Ureter (tissue), 1 donor: ENCODE measurements at regions not wholly inside any gene's neighbourhood (a gene's known extent, or its start where the extent isn't known, plus 50 kb on each side); places are given as distances from the start of the nearest gene placed in this dataset.

Source experiments
- DNase-seq: peaks from one replicate; pipeline ENCODE4 v3.0.0-alpha.2; 2020; ENCODE audit warnings: low spot score
- donor health status: DM: yes; HTN: yes; CAD: no.

- DNase-seq = no peak
Measured at GRCh38 chr2:45275242-45275805, 266.1 kb upstream of the SIX2 start.

GRCh38 chr2:45274250-45274926 lies 265.1 kb upstream of the SIX2 start:
- DNase-seq = no peak

GRCh38 chr2:45273412-45274249 lies 264.4 kb upstream of the SIX2 start:
- DNase-seq = no peak

- no peak for DNase-seq
Measured at GRCh38 chr2:45272549-45273265, 263.5 kb upstream of the SIX2 start.

GRCh38 chr2:45269149-45269793 lies 260.0 kb upstream of the SIX2 start:
- DNase-seq = no peak

GRCh38 chr2:45268631-45269030 lies 259.4 kb upstream of the SIX2 start:
- DNase-seq = no peak

- no peak for DNase-seq
Measured at GRCh38 chr2:45267062-45267792, 258.0 kb upstream of the SIX2 start.

GRCh38 chr2:45265336-45265735 lies 256.1 kb upstream of the SIX2 start:
- no peak for DNase-seq

GRCh38 chr2:45264227-45265225 lies 255.3 kb upstream of the SIX2 start:
- no peak for DNase-seq

- DNase-seq = no peak
Measured at GRCh38 chr2:45263147-45263546, 253.9 kb upstream of the SIX2 start.

GRCh38 chr2:45261746-45262145 lies 252.5 kb upstream of the SIX2 start:
- DNase-seq = no peak

- DNase-seq = no peak
Measured at GRCh38 chr2:45260946-45261345, 251.7 kb upstream of the SIX2 start.

- DNase-seq = no peak
Measured at GRCh38 chr2:45259547-45260160, 250.4 kb upstream of the SIX2 start.

- DNase-seq = no peak
Measured at GRCh38 chr2:45259138-45259537, 249.9 kb upstream of the SIX2 start.

- DNase-seq = no peak
Measured at GRCh38 chr2:45258311-45258710, 249.1 kb upstream of the SIX2 start.

GRCh38 chr2:45257820-45258219 lies 248.6 kb upstream of the SIX2 start:
- no peak for DNase-seq

- no peak for DNase-seq
Measured at GRCh38 chr2:45256867-45257641, 247.8 kb upstream of the SIX2 start.

GRCh38 chr2:45256173-45256866 lies 247.1 kb upstream of the SIX2 start:
- no peak for DNase-seq
